Endothelial cell of umbilical vein (primary cell): ENCODE measurements at regions not wholly inside any gene's neighbourhood (a gene's known extent, or its start where the extent isn't known, plus 50 kb on each side); places are given as distances from the start of the nearest gene placed in this dataset.

Experiments used
- BruUV-seq: library from RNA; stranded (reverse); fragments of 400-500 nt; replicated peaks from 2 replicates; lab custom pipeline; 2021; lab: Mats Ljungman, UMichigan
- CTCF ChIA-PET: fragments of 300-600, 350-600 bp; sonication (Branson Sonifier 250); formaldehyde crosslinking; loops from one replicate; lab custom pipeline; 2021; ENCODE audit warnings: antibody characterized with exemption, inconsistent platforms; lab: Charles Lee
- POLR2A ChIA-PET: fragments of 300-600, 350-600 bp; sonication (Branson Sonifier 250); formaldehyde crosslinking; loops from one replicate; lab custom pipeline; 2021; ENCODE audit warnings: antibody characterized with exemption, inconsistent platforms; lab: Charles Lee
- DNase-seq: peaks from one replicate; pipeline ENCODE4 v3.0.0-alpha.2; 2011; ENCODE audit warnings: low read depth, low spot score
- FAIRE-seq: peaks from 2 replicates; lab custom pipeline; 2011; peaks lifted over from hg19 to GRCh38; lab: Jason Lieb, UNC
- H2AFZ ChIP-seq: 2 replicates; pipeline ENCODE4 v1.6.0; 2012; ENCODE audit warnings: low read depth, low read length, control low read depth, inconsistent platforms
- H3K27ac ChIP-seq: 2 replicates; pipeline ENCODE4 v1.5.1; 2011; ENCODE audit warnings: low read depth, mild to moderate bottlenecking, control low read depth, low read length, moderate library complexity; ENCODE audit not compliant: insufficient read depth
- H3K27me3 ChIP-seq, 2 experiments: 2 replicates each; pipeline versions ENCODE4 v1.6.0 to v1.6.1; 2011; ENCODE audit warnings: low read length in 2 of 2, mixed read lengths in 1 of 2; ENCODE audit not compliant: control insufficient read depth in 2 of 2, insufficient read depth in 2 of 2
- H3K36me3 ChIP-seq, 2 experiments: 2 replicates in 1 of 2; 3 replicates in 1 of 2; pipeline ENCODE4 v1.5.1; 2011; ENCODE audit warnings: low read length in 2 of 2, mild to moderate bottlenecking in 1 of 2, moderate library complexity in 1 of 2; ENCODE audit not compliant: control insufficient read depth in 2 of 2, insufficient read depth in 2 of 2; ENCODE audit errors: extremely low read depth in 1 of 2
- H3K4me1 ChIP-seq: 3 replicates; pipeline ENCODE4 v1.5.1; 2011; ENCODE audit warnings: mild to moderate bottlenecking, low read length; ENCODE audit not compliant: control insufficient read depth, insufficient read depth; ENCODE audit errors: extremely low read depth
- H3K4me2 ChIP-seq: 2 replicates; pipeline ENCODE4 v1.6.1; 2011; ENCODE audit warnings: low read length, control low read depth, mixed read lengths; ENCODE audit not compliant: insufficient read depth
- H3K4me3 ChIP-seq, 3 experiments: fragments of 200-600 bp in 1 of 3; sonication (generic), shearing (Covaris generic) in 1 of 3; replicated peaks in 1 of 3; 2 replicates each; pipeline ENCODE4 v1.5.1; 2011 to 2016; ENCODE audit warnings: control low read depth in 3 of 3, low read length in 3 of 3, mild to moderate bottlenecking in 2 of 3, inconsistent platforms in 1 of 3, low read depth in 1 of 3, moderate library complexity in 1 of 3; ENCODE audit not compliant: insufficient read depth in 1 of 3
- H3K79me2 ChIP-seq: 2 replicates; pipeline ENCODE4 v1.6.0; 2012; ENCODE audit warnings: low read length, inconsistent platforms; ENCODE audit not compliant: control insufficient read depth, insufficient read depth
- H3K9ac ChIP-seq: replicated peaks from 2 replicates; pipeline ENCODE3; 2011; ENCODE audit warnings: low read length, control low read depth; ENCODE audit not compliant: insufficient read depth; ENCODE audit errors: extremely low read depth
- H3K9me1 ChIP-seq: replicated peaks from 3 replicates; pipeline ENCODE4 v1.6.0; 2011; ENCODE audit warnings: mild to moderate bottlenecking, low read length; ENCODE audit not compliant: control insufficient read depth, insufficient read depth; ENCODE audit errors: extremely low read depth
- H3K9me3 ChIP-seq: replicated peaks from 2 replicates; pipeline ENCODE4 v1.5.1; 2012; ENCODE audit warnings: low read length, inconsistent platforms; ENCODE audit not compliant: control insufficient read depth, insufficient read depth
- H4K20me1 ChIP-seq: replicated peaks from 2 replicates; pipeline ENCODE3; 2011; ENCODE audit warnings: mild to moderate bottlenecking, low read length; ENCODE audit not compliant: control insufficient read depth, insufficient read depth; ENCODE audit errors: extremely low read depth
- CTCF ChIP-seq, 2 donors: IDR thresholded peaks; 1 replicate in 1 of 2; 2 replicates in 1 of 2; pipeline ENCODE4 v1.5.1; 2011; ENCODE audit warnings: low read length in 2 of 2, mild to moderate bottlenecking in 2 of 2, moderate library complexity in 2 of 2, control low read depth in 1 of 2, inconsistent platforms in 1 of 2, low read depth in 1 of 2; ENCODE audit not compliant: insufficient read depth in 1 of 2; ENCODE audit errors: extremely low read depth in 1 of 2
- EZH2 ChIP-seq: IDR thresholded peaks from 2 replicates; pipeline ENCODE4 v1.6.1; 2012; ENCODE audit warnings: borderline replicate concordance, low read depth, mild to moderate bottlenecking, moderate library complexity, low read length, inconsistent platforms; ENCODE audit not compliant: severe bottlenecking
- FOS ChIP-seq: IDR thresholded peaks from 2 replicates; pipeline ENCODE4 v1.6.1; 2011; ENCODE audit warnings: mild to moderate bottlenecking, low read length, moderate library complexity, borderline replicate concordance; ENCODE audit not compliant: insufficient read depth
- GATA2 ChIP-seq: IDR thresholded peaks from 2 replicates; pipeline ENCODE4 v1.7.0; 2011; ENCODE audit warnings: low read depth, mild to moderate bottlenecking, moderate library complexity, mixed read lengths, low read length; ENCODE audit not compliant: insufficient read length, insufficient read depth
- JUN ChIP-seq: IDR thresholded peaks from 2 replicates; pipeline ENCODE4 v1.6.1; 2011; ENCODE audit warnings: borderline replicate concordance, low read depth; ENCODE audit not compliant: insufficient read length, insufficient read depth
- MYC ChIP-seq: IDR thresholded peaks from one replicate; pipeline ENCODE4 v1.6.1; 2011; ENCODE audit warnings: mild to moderate bottlenecking, low read depth, low read length
- POLR2A ChIP-seq: IDR thresholded peaks from 2 replicates; pipeline ENCODE4 v1.6.1; 2012; ENCODE audit warnings: low read depth, mild to moderate bottlenecking, control low read depth, low read length
- POLR2AphosphoS5 ChIP-seq: IDR thresholded peaks from 2 replicates; pipeline ENCODE4 v1.6.1; 2012; ENCODE audit warnings: low read depth, mild to moderate bottlenecking, control low read depth, low read length, moderate library complexity; ENCODE audit not compliant: insufficient read depth
- dilution Hi-C: fragments of 300-500 bp; cut with MboI; formaldehyde crosslinking; loops from one replicate; pipeline ENCODE4 v1.15.0; 2019; ENCODE audit warnings: low sequenced_read_pairs; ENCODE audit not compliant: extremely low pct_ligation_motif_present
- intact Hi-C: fragments of 100-400 bp; cut with micrococcal nuclease; formaldehyde crosslinking; loops from one replicate; pipeline ENCODE4 v1.10.0; 2022
- TF ChIP-seq, protein P1 (sequence below): IDR thresholded peaks from 2 replicates; pipeline ENCODE4 v1.6.1; 2011; ENCODE audit not compliant: insufficient read depth, insufficient read length

- no peaks in the 10 kb centered on the region for H3K9me3 ChIP-seq
- H3K27me3 ChIP-seq = no peaks in the 10 kb centered on the region
- TF ChIP-seq CTCF (IDR thresholded peaks at IDR 0.05; ENCODE audit: extremely low read depth in 1 of 2, insufficient read depth in 1 of 2, low read depth in 1 of 2, low read length in 2 of 2) (peak; percentile 16 to 32), POLR2A (no peak)
- H3K9me1 ChIP-seq = no peaks in the 10 kb centered on the region
- dilution Hi-C loops = no loop called here
- ChIA-PET POLR2A (no interaction called here), CTCF (interaction anchor here (0.9 to 3.6 kb wide), 12 partner anchors 41 to 1868 kb away, joined by 3 to 43 read pairs (median 4); no protein-coding TSS in a partner anchor)
- no peak overlapping the region for H3K27ac ChIP-seq
- H3K4me1 ChIP-seq = no peaks in the 10 kb centered on the region
- no peaks in the 10 kb centered on the region for H4K20me1 ChIP-seq
- no TSS peak for BruUV-seq
- H3K36me3 ChIP-seq = no peaks in the 10 kb centered on the region
- H3K79me2 ChIP-seq = no peaks in the 10 kb centered on the region
- DNase-seq (peak; percentile 61), FAIRE-seq (peak; percentile 26)
- intact Hi-C loops = loop anchor here (1.0 to 5.0 kb wide), 3 partner anchors 50 to 139 kb away; no protein-coding TSS in a partner anchor
- H3K4me3 ChIP-seq = no peak overlapping the region
- no peak overlapping the region for H2AFZ ChIP-seq
- no peak overlapping the region for H3K9ac ChIP-seq
- H3K4me2 ChIP-seq = no peak overlapping the region
Measured at GRCh38 chr10:2978111-2978510, 89.2 kb upstream of the PFKP start.

DNA sequence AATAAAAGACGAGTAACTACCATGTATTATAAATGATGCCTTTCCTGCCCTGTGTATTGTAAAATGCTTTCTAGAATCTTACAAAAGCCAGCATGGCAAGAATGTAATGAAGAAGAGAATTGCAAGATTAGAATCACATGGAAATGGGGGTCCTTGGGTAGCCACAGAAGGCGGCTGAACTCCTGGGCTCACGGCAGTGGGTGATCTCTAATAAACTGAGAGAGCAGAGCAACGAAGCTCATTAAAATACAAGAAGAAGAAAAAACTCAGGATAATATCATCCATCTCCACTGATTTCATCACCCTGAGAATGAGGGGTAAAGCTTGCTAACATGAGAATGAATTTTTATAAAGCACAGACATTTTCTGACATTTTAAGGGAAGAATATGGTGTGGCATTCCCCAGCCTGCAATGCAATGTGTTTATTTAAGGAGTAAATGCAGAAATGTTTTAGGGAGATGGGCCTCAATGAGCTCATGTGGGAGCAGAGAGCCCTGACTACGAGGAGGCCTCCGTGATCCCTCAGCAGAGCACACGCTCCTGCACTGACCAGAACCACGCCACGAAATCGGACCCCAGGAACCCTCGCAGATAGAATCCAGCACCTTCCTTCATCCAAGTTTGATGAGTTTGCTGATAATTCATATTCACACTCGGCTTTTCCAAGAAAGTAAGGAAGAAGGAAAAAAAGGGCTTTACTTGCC lies 92.7 kb upstream of the PFKP start:
- Histone ChIP-seq H3K36me3 (no peaks in the 10 kb centered on the region), H3K4me1 (no peaks in the 10 kb centered on the region), H3K9ac (no peak overlapping the region), H3K4me3 (no peak overlapping the region), H3K27me3 (no peaks in the 10 kb centered on the region), H3K9me3 (no peaks in the 10 kb centered on the region), H2AFZ (no peak overlapping the region), H3K27ac (no peak overlapping the region), H3K9me1 (no peaks in the 10 kb centered on the region), H4K20me1 (no peaks in the 10 kb centered on the region), H3K79me2 (no peaks in the 10 kb centered on the region), H3K4me2 (no peak overlapping the region)
- FAIRE-seq (no peak), DNase-seq (no peak)
- TF ChIP-seq FOS (no peak), MYC (no peak), EZH2 (no peak), CTCF (IDR thresholded peaks at IDR 0.05; ENCODE audit: extremely low read depth in 1 of 2, insufficient read depth in 1 of 2, low read depth in 1 of 2, low read length in 2 of 2) (no peak), POLR2A (no peak), JUN (no peak), POLR2AphosphoS5 (no peak), GATA2 (no peak)
- TF ChIP-seq, protein P1, sequence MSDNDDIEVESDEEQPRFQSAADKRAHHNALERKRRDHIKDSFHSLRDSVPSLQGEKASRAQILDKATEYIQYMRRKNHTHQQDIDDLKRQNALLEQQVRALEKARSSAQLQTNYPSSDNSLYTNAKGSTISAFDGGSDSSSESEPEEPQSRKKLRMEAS = no peak
- dilution Hi-C loops = no loop called here
- ChIA-PET POLR2A (no interaction called here), CTCF (interaction anchor here (4.1 kb wide), 1 partner anchor 47 kb away, joined by 17 read pairs; no protein-coding TSS in a partner anchor)
- intact Hi-C loops = loop anchor here (5.0 kb wide), 1 partner anchor 68 kb away; no protein-coding TSS in a partner anchor
- no TSS peak for BruUV-seq
